ENCODE measurements at regions not wholly inside any gene's neighbourhood (a gene's known extent, or its start where the extent isn't known, plus 50 kb on each side); places are given as distances from the start of the nearest gene placed in this dataset.
"Not testable (repeated sequence)": the region's sequence is repeated elsewhere in the genome, so short reads cannot be mapped to it uniquely, and the experiment has no call there.

- no peak for DNase-seq
Observed at GRCh38 chr6:121647905-121648304, 212.5 kb downstream of the GJA1 start.

GRCh38 chr6:121649951-121650350 lies 214.5 kb downstream of the GJA1 start:
- no peak for DNase-seq

- DNase-seq, result no peak
Observed at GRCh38 chr6:121651420-121651819, 216.0 kb downstream of the GJA1 start.

GRCh38 chr6:121652223-121652622 lies 216.8 kb downstream of the GJA1 start:
- DNase-seq, result no peak

- DNase-seq, result no peak
Observed at GRCh38 chr6:121652726-121653623, 217.5 kb downstream of the GJA1 start.

GRCh38 chr6:121653624-121654008 lies 218.2 kb downstream of the GJA1 start:
- DNase-seq, result no peak

GRCh38 chr6:121657972-121658371 lies 222.5 kb downstream of the GJA1 start:
- no peak for DNase-seq

GRCh38 chr6:121660277-121660676 lies 224.8 kb downstream of the GJA1 start:
- DNase-seq, result no peak

GRCh38 chr6:121663292-121663810 lies 227.9 kb downstream of the GJA1 start:
- DNase-seq, result no peak

- DNase-seq, result no peak
Observed at GRCh38 chr6:121664158-121664557, 228.7 kb downstream of the GJA1 start.

- DNase-seq, result no peak
Observed at GRCh38 chr6:121666814-121667213, 231.4 kb downstream of the GJA1 start.

GRCh38 chr6:121668259-121668658 lies 232.8 kb downstream of the GJA1 start:
- DNase-seq, result no peak

- no peak for DNase-seq
Observed at GRCh38 chr6:121670511-121670910, 235.1 kb downstream of the GJA1 start.

- DNase-seq, result no peak
Observed at GRCh38 chr6:121677571-121677970, 242.1 kb downstream of the GJA1 start.

- DNase-seq, result no peak
Observed at GRCh38 chr6:121678245-121678644, 242.8 kb downstream of the GJA1 start.

- DNase-seq, result no peak
Observed at GRCh38 chr6:121680058-121680457, 244.6 kb downstream of the GJA1 start.

GRCh38 chr6:121682666-121683065 lies 247.2 kb downstream of the GJA1 start:
- no peak for DNase-seq

GRCh38 chr6:121685806-121686205 lies 250.4 kb downstream of the GJA1 start:
- not testable (repeated sequence) for DNase-seq

- DNase-seq, result no peak
Observed at GRCh38 chr6:121686611-121687023, 251.2 kb downstream of the GJA1 start.

GRCh38 chr6:121688974-121689373 lies 253.5 kb downstream of the GJA1 start:
- no peak for DNase-seq

- DNase-seq, result no peak
Observed at GRCh38 chr6:121691126-121691551, 255.7 kb downstream of the GJA1 start.

- DNase-seq, result no peak
Observed at GRCh38 chr6:121694389-121694788, 258.9 kb downstream of the GJA1 start.

GRCh38 chr6:121694801-121695251 lies 259.4 kb downstream of the GJA1 start:
- DNase-seq, result no peak

GRCh38 chr6:121695329-121695728 lies 259.9 kb downstream of the GJA1 start:
- no peak for DNase-seq

- no peak for DNase-seq
Observed at GRCh38 chr6:121697921-121698320, 262.5 kb downstream of the GJA1 start.

Measured in NCI-H2081 (cell line).